Panc1 (cell line): ENCODE measurements at regions not wholly inside any gene's neighbourhood (a gene's known extent, or its start where the extent isn't known, plus 50 kb on each side); places are given as distances from the start of the nearest gene placed in this dataset.

Experiments
- ATAC-seq: fragments of 200-7000 bp; cut with Tn5 transposase; 2 replicates; pipeline ENCODE4 v1.9.1; 2020; ENCODE audit warnings: mild to moderate bottlenecking, moderate library complexity
- BruUV-seq: library from RNA; stranded (reverse); fragments of 400-500 nt; replicated peaks from 2 replicates; lab custom pipeline; 2021; lab: Mats Ljungman, UMichigan
- CTCF ChIA-PET: fragments of 300-600 bp; sonication (Branson Sonifier 250); formaldehyde crosslinking; loops from one replicate; lab custom pipeline; 2022; ENCODE audit warnings: antibody characterized with exemption; lab: Charles Lee
- POLR2A ChIA-PET: fragments of 300-600 bp; sonication (Branson Sonifier 250); formaldehyde crosslinking; loops from one replicate; lab custom pipeline; 2022; ENCODE audit warnings: antibody characterized with exemption; lab: Charles Lee
- DNase-seq: peaks from one replicate; pipeline ENCODE4 v3.0.0-alpha.2; 2010; ENCODE audit warnings: low read depth, low spot score
- H3K27ac ChIP-seq: 2 replicates; pipeline ENCODE4 v1.5.1; 2011; ENCODE audit warnings: mild to moderate bottlenecking, low read length, inconsistent platforms
- H3K27me3 ChIP-seq: fragments of 200-500 bp; sonication (Bioruptor generic); 2 replicates; pipeline ENCODE4 v1.6.0; 2014; ENCODE audit warnings: low read length, inconsistent platforms; ENCODE audit not compliant: control insufficient read depth, insufficient read depth
- H3K36me3 ChIP-seq: fragments of 200-500 bp; sonication (Bioruptor generic); 2 replicates; pipeline ENCODE4 v1.5.1; 2014; ENCODE audit warnings: inconsistent platforms, mild to moderate bottlenecking, low read length, moderate library complexity; ENCODE audit not compliant: control insufficient read depth, insufficient read depth
- H3K4me1 ChIP-seq: 2 replicates; pipeline ENCODE4 v1.5.1; 2011; ENCODE audit warnings: inconsistent platforms, mild to moderate bottlenecking, low read length, moderate library complexity; ENCODE audit not compliant: control insufficient read depth, insufficient read depth
- H3K4me3 ChIP-seq, 2 experiments: 2 replicates each; pipeline ENCODE4 v1.5.1; 2011 to 2012; ENCODE audit warnings: low read depth in 2 of 2, low read length in 2 of 2, mild to moderate bottlenecking in 2 of 2, inconsistent platforms in 1 of 2, moderate library complexity in 1 of 2
- H3K9me3 ChIP-seq: fragments of 200-500 bp; sonication (Bioruptor generic); 2 replicates; pipeline ENCODE4 v1.5.1; 2014; ENCODE audit warnings: low read depth, mild to moderate bottlenecking, inconsistent platforms, low read length, moderate library complexity; ENCODE audit not compliant: control insufficient read depth, insufficient read depth
- POLR2AphosphoS5 ChIP-seq: IDR thresholded peaks from 2 replicates; pipeline ENCODE4 v1.6.1; 2012; ENCODE audit warnings: mild to moderate bottlenecking, low read depth, low read length, moderate library complexity
- SIN3A ChIP-seq: IDR thresholded peaks from 2 replicates; pipeline ENCODE4 v1.6.1; 2012; ENCODE audit warnings: low read depth, mild to moderate bottlenecking, low read length, moderate library complexity, borderline replicate concordance; ENCODE audit not compliant: insufficient read depth
- TCF7L2 ChIP-seq: IDR thresholded peaks from 2 replicates; pipeline ENCODE4 v1.6.1; 2011; ENCODE audit warnings: mild to moderate bottlenecking, low read depth, low read length, inconsistent platforms
- in situ Hi-C: cut with HindIII; loops from 2 replicates; pipeline ENCODE4 v1.10.0; 2016; ENCODE audit warnings: low sequenced_read_pairs, low pct_unique_long_range_greater_than_20kb
- intact Hi-C: fragments of 100-400 bp; cut with micrococcal nuclease; formaldehyde crosslinking; loops from one replicate; pipeline ENCODE4 v1.10.0; 2022; ENCODE audit not compliant: unreplicated experiment
- TF ChIP-seq, protein P1 (sequence below): fragments of 450-650 bp; IDR thresholded peaks from 2 replicates; pipeline ENCODE4 v1.5.1; 2017; ENCODE audit warnings: mild to moderate bottlenecking
- TF ChIP-seq, protein P2 (sequence below), 2 experiments: IDR thresholded peaks; 2 replicates each; pipeline ENCODE4 v1.6.1; 2011 to 2012; ENCODE audit warnings: low read depth in 2 of 2, control low read depth in 1 of 2, low read length in 1 of 2, mild to moderate bottlenecking in 1 of 2, moderate library complexity in 1 of 2; ENCODE audit not compliant: insufficient read depth in 1 of 2

- no peak for TF ChIP-seq SIN3A
- no peak for TF ChIP-seq POLR2AphosphoS5
- TF ChIP-seq, protein P1, sequence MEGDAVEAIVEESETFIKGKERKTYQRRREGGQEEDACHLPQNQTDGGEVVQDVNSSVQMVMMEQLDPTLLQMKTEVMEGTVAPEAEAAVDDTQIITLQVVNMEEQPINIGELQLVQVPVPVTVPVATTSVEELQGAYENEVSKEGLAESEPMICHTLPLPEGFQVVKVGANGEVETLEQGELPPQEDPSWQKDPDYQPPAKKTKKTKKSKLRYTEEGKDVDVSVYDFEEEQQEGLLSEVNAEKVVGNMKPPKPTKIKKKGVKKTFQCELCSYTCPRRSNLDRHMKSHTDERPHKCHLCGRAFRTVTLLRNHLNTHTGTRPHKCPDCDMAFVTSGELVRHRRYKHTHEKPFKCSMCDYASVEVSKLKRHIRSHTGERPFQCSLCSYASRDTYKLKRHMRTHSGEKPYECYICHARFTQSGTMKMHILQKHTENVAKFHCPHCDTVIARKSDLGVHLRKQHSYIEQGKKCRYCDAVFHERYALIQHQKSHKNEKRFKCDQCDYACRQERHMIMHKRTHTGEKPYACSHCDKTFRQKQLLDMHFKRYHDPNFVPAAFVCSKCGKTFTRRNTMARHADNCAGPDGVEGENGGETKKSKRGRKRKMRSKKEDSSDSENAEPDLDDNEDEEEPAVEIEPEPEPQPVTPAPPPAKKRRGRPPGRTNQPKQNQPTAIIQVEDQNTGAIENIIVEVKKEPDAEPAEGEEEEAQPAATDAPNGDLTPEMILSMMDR: no peak
- TF ChIP-seq TCF7L2: no peak
- TF ChIP-seq, protein P2, sequence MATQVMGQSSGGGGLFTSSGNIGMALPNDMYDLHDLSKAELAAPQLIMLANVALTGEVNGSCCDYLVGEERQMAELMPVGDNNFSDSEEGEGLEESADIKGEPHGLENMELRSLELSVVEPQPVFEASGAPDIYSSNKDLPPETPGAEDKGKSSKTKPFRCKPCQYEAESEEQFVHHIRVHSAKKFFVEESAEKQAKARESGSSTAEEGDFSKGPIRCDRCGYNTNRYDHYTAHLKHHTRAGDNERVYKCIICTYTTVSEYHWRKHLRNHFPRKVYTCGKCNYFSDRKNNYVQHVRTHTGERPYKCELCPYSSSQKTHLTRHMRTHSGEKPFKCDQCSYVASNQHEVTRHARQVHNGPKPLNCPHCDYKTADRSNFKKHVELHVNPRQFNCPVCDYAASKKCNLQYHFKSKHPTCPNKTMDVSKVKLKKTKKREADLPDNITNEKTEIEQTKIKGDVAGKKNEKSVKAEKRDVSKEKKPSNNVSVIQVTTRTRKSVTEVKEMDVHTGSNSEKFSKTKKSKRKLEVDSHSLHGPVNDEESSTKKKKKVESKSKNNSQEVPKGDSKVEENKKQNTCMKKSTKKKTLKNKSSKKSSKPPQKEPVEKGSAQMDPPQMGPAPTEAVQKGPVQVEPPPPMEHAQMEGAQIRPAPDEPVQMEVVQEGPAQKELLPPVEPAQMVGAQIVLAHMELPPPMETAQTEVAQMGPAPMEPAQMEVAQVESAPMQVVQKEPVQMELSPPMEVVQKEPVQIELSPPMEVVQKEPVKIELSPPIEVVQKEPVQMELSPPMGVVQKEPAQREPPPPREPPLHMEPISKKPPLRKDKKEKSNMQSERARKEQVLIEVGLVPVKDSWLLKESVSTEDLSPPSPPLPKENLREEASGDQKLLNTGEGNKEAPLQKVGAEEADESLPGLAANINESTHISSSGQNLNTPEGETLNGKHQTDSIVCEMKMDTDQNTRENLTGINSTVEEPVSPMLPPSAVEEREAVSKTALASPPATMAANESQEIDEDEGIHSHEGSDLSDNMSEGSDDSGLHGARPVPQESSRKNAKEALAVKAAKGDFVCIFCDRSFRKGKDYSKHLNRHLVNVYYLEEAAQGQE (IDR thresholded peaks at IDR 0.05; ENCODE audit: insufficient read depth in 1 of 2, low read depth in 2 of 2, low read length in 1 of 2): no peak
- CTCF ChIA-PET: no interaction called here
- POLR2A ChIA-PET: no interaction called here
- no peaks in the 10 kb centered on the region for H3K27me3 ChIP-seq
- H3K36me3 ChIP-seq: no peaks in the 10 kb centered on the region
- in situ Hi-C loops (no loop called here), intact Hi-C loops (no loop called here)
- no peak overlapping the region for H3K4me3 ChIP-seq
- no peaks in the 10 kb centered on the region for H3K4me1 ChIP-seq
- BruUV-seq: no TSS peak
- H3K9me3 ChIP-seq: no peaks in the 10 kb centered on the region
- no peak for ATAC-seq
- DNase-seq: no peak
- H3K27ac ChIP-seq: no peak overlapping the region
Observed at GRCh38 chrX:128928636-128929035, 594.7 kb downstream of the SMARCA1 start.

- H3K27me3 ChIP-seq: no peaks in the 10 kb centered on the region
- H3K36me3 ChIP-seq: no peaks in the 10 kb centered on the region
- H3K27ac ChIP-seq: no peak overlapping the region
- no TSS peak for BruUV-seq
- no peak overlapping the region for H3K4me3 ChIP-seq
- ChIA-PET POLR2A (no interaction called here), CTCF (no interaction called here)
- intact Hi-C loops (no loop called here), in situ Hi-C loops (no loop called here)
- DNase-seq (no peak), ATAC-seq (no peak)
- no peaks in the 10 kb centered on the region for H3K9me3 ChIP-seq
- no peak for TF ChIP-seq SIN3A
- TF ChIP-seq, protein P1: no peak
- no peak for TF ChIP-seq POLR2AphosphoS5
- TF ChIP-seq, protein P2 (IDR thresholded peaks at IDR 0.05; ENCODE audit: insufficient read depth in 1 of 2, low read depth in 2 of 2, low read length in 1 of 2): no peak
- no peak for TF ChIP-seq TCF7L2
- no peaks in the 10 kb centered on the region for H3K4me1 ChIP-seq
Observed at GRCh38 chrX:128927363-128927762, 595.9 kb downstream of the SMARCA1 start.
